H1 (cell line): ENCODE measurements at regions not wholly inside any gene's neighbourhood (a gene's known extent, or its start where the extent isn't known, plus 50 kb on each side); places are given as distances from the start of the nearest gene placed in this dataset.

ENCODE experiments used
- CTCF ChIA-PET: fragments of 300-600 bp; sonication (Branson Sonifier 250); formaldehyde crosslinking; loops from one replicate; lab custom pipeline; 2021; ENCODE audit not compliant: partially characterized antibody; lab: Charles Lee
- POLR2A ChIA-PET: fragments of 300-600 bp; sonication (Branson Sonifier 250); formaldehyde crosslinking; loops from one replicate; lab custom pipeline; 2021; ENCODE audit warnings: inconsistent platforms; ENCODE audit not compliant: partially characterized antibody; lab: Charles Lee
- DNase-seq, 2 experiments: peaks; one replicate each; pipeline versions ENCODE4 v3.0.0 to v3.0.0-alpha.2; 2010 to 2022; ENCODE audit warnings: low spot score in 2 of 2, low read depth in 1 of 2, mixed read lengths in 1 of 2
- FAIRE-seq: peaks from 2 replicates; lab custom pipeline; 2011; peaks lifted over from hg19 to GRCh38; lab: Jason Lieb, UNC
- H2AFZ ChIP-seq: 2 replicates; pipeline ENCODE4 v1.8.1; 2012; ENCODE audit warnings: low read length, inconsistent platforms
- H2AK5ac ChIP-seq: 2 replicates; pipeline ENCODE4 v1.6.1; 2013; ENCODE audit warnings: low read depth, low read length
- H2BK120ac ChIP-seq: replicated peaks from 2 replicates; pipeline ENCODE3; 2013; ENCODE audit warnings: low read depth, low read length, inconsistent platforms
- H2BK12ac ChIP-seq: 2 replicates; pipeline ENCODE4 v1.6.1; 2013; ENCODE audit warnings: low read depth, low read length
- H2BK15ac ChIP-seq: 2 replicates; pipeline ENCODE4 v1.6.1; 2013; ENCODE audit warnings: low read length
- H2BK20ac ChIP-seq: 2 replicates; pipeline ENCODE4 v1.6.1; 2013; ENCODE audit warnings: low read length
- H2BK5ac ChIP-seq: 2 replicates; pipeline ENCODE4 v1.6.1; 2013; ENCODE audit warnings: low read depth, low read length
- H3K14ac ChIP-seq: 2 replicates; pipeline ENCODE4 v1.6.1; 2013; ENCODE audit warnings: inconsistent platforms; ENCODE audit not compliant: insufficient read length
- H3K18ac ChIP-seq: 2 replicates; pipeline ENCODE4 v1.6.1; 2013; ENCODE audit warnings: low read length; ENCODE audit errors: extremely low read depth
- H3K23ac ChIP-seq: 2 replicates; pipeline ENCODE4 v1.6.1; 2013; ENCODE audit warnings: inconsistent platforms; ENCODE audit not compliant: insufficient read length
- H3K23me2 ChIP-seq: 2 replicates; pipeline ENCODE4 v1.6.1; 2013; ENCODE audit warnings: low read depth, low read length
- H3K27ac ChIP-seq: 2 replicates; pipeline ENCODE4 v1.6.1; 2011; ENCODE audit warnings: low read depth, low read length, inconsistent platforms
- H3K27me3 ChIP-seq, 4 experiments: replicated peaks in 1 of 4; 1 replicate in 1 of 4; 2 replicates in 3 of 4; pipeline versions ENCODE4 v1.6.1 to v1.8.1; 2011 to 2013; ENCODE audit warnings: low read length in 3 of 4, mild to moderate bottlenecking in 3 of 4, inconsistent platforms in 2 of 4, mixed read lengths in 2 of 4, moderate library complexity in 1 of 4; ENCODE audit not compliant: control insufficient read depth in 3 of 4, insufficient read depth in 3 of 4; ENCODE audit errors: extremely low read depth in 1 of 4
- H3K36me3 ChIP-seq, 4 experiments: 2 replicates each; pipeline versions ENCODE4 v1.6.1 to v1.8.1; 2011 to 2013; ENCODE audit warnings: mild to moderate bottlenecking in 4 of 4, low read length in 3 of 4, moderate library complexity in 2 of 4, control low read depth in 1 of 4, inconsistent platforms in 1 of 4; ENCODE audit not compliant: insufficient read depth in 4 of 4, control insufficient read depth in 2 of 4
- H3K4ac ChIP-seq: replicated peaks from 2 replicates; pipeline ENCODE3; 2013; ENCODE audit warnings: low read length, low read depth, mixed read lengths, inconsistent platforms; ENCODE audit not compliant: insufficient read length
- H3K4me1 ChIP-seq, 4 experiments: replicated peaks in 1 of 4; 1 replicate in 1 of 4; 2 replicates in 3 of 4; pipeline versions ENCODE4 v1.6.1 to v1.8.1; 2011 to 2013; ENCODE audit warnings: low read length in 3 of 4, inconsistent platforms in 2 of 4, mixed read lengths in 1 of 4; ENCODE audit not compliant: insufficient read depth in 4 of 4, control insufficient read depth in 3 of 4
- H3K4me2 ChIP-seq, 2 experiments: 2 replicates each; pipeline versions ENCODE4 v1.6.1 to v1.8.1; 2011 to 2013; ENCODE audit warnings: low read depth in 2 of 2, low read length in 2 of 2, control low read depth in 1 of 2, inconsistent platforms in 1 of 2, mild to moderate bottlenecking in 1 of 2; ENCODE audit not compliant: insufficient read depth in 1 of 2
- H3K4me3 ChIP-seq, 4 experiments: fragments of 200-600, 300-600 bp in 1 of 4; sonication (generic), shearing (Covaris generic), sonication (Bioruptor Twin) in 1 of 4; 2 replicates each; pipeline versions ENCODE4 v1.5.1 to v1.8.1; 2011 to 2016; ENCODE audit warnings: low read length in 4 of 4, low read depth in 3 of 4, control low read depth in 2 of 4, inconsistent platforms in 2 of 4, mild to moderate bottlenecking in 2 of 4, mixed read lengths in 1 of 4, moderate library complexity in 1 of 4; ENCODE audit not compliant: insufficient read depth in 2 of 4; ENCODE audit errors: extremely low read depth in 1 of 4
- H3K56ac ChIP-seq: replicated peaks from 2 replicates; pipeline ENCODE3; 2013; ENCODE audit warnings: low read depth, mild to moderate bottlenecking, mixed read lengths, low read length, inconsistent platforms; ENCODE audit not compliant: insufficient read length
- H3K79me1 ChIP-seq: 2 replicates; pipeline ENCODE4 v1.6.1; 2013; ENCODE audit warnings: low read depth, low read length, control low read depth
- H3K79me2 ChIP-seq, 2 experiments: 2 replicates each; pipeline versions ENCODE4 v1.6.1 to v1.8.1; 2012 to 2013; ENCODE audit warnings: low read length in 2 of 2, mild to moderate bottlenecking in 2 of 2, inconsistent platforms in 1 of 2; ENCODE audit not compliant: insufficient read depth in 2 of 2, control insufficient read depth in 1 of 2
- H3K9ac ChIP-seq, 4 experiments: replicated peaks in 1 of 4; 1 replicate in 1 of 4; 2 replicates in 3 of 4; pipeline versions ENCODE4 v1.6.1 to v1.8.1; 2011 to 2013; ENCODE audit warnings: low read depth in 3 of 4, low read length in 3 of 4, control low read depth in 2 of 4, mild to moderate bottlenecking in 2 of 4, moderate library complexity in 2 of 4, inconsistent platforms in 1 of 4; ENCODE audit errors: extremely low read depth in 1 of 4
- H3K9me3 ChIP-seq, 2 experiments: 2 replicates each; pipeline versions ENCODE4 v1.6.1 to v1.8.1; 2012 to 2013; ENCODE audit warnings: mild to moderate bottlenecking in 2 of 2, moderate library complexity in 2 of 2, control low read depth in 1 of 2, inconsistent platforms in 1 of 2, low read depth in 1 of 2, low read length in 1 of 2, mixed read lengths in 1 of 2; ENCODE audit not compliant: insufficient read depth in 2 of 2
- H4K20me1 ChIP-seq, 2 experiments: replicated peaks in 1 of 2; 2 replicates each; pipeline versions ENCODE3 to v1.8.1; 2011 to 2013; ENCODE audit warnings: inconsistent platforms in 2 of 2, low read length in 2 of 2, mild to moderate bottlenecking in 1 of 2; ENCODE audit not compliant: insufficient read depth in 2 of 2, control insufficient read depth in 1 of 2
- H4K5ac ChIP-seq: 2 replicates; pipeline ENCODE4 v1.6.1; 2013; ENCODE audit warnings: low read length, low read depth, mixed read lengths, inconsistent platforms; ENCODE audit not compliant: insufficient read length
- H4K8ac ChIP-seq: 2 replicates; pipeline ENCODE4 v1.8.0; 2013; ENCODE audit warnings: mild to moderate bottlenecking, moderate library complexity, low read length, inconsistent platforms; ENCODE audit not compliant: insufficient read depth; ENCODE audit errors: extremely low read depth
- H4K91ac ChIP-seq: replicated peaks from 2 replicates; pipeline ENCODE3; 2013; ENCODE audit warnings: low read length, mixed read lengths, inconsistent platforms; ENCODE audit not compliant: insufficient read length
- BCL11A ChIP-seq, 2 experiments: IDR thresholded peaks; one replicate each; pipeline ENCODE4 v1.6.1; 2011; ENCODE audit warnings: low read depth in 2 of 2, low read length in 2 of 2, mild to moderate bottlenecking in 2 of 2
- EP300 ChIP-seq, 2 experiments: IDR thresholded peaks; 1 replicate in 1 of 2; 2 replicates in 1 of 2; pipeline ENCODE4 v1.6.1; 2011 to 2012; ENCODE audit warnings: low read depth in 2 of 2, low read length in 2 of 2, mild to moderate bottlenecking in 2 of 2, borderline replicate concordance in 1 of 2, inconsistent platforms in 1 of 2, moderate library complexity in 1 of 2
- POLR2A ChIP-seq, 2 experiments: IDR thresholded peaks; 1 replicate in 1 of 2; 2 replicates in 1 of 2; pipeline ENCODE4 v1.6.1; 2011; ENCODE audit warnings: low read depth in 2 of 2, low read length in 2 of 2, mild to moderate bottlenecking in 2 of 2; ENCODE audit errors: control extremely low read depth in 1 of 2
- TBP ChIP-seq: IDR thresholded peaks from 2 replicates; pipeline ENCODE4 v1.6.1; 2011; ENCODE audit warnings: low read depth, low read length, improper control_type of control experiment
- WGBS, 2 experiments: shearing (Covaris generic) in 1 of 2; methylation state at CpG; one replicate each; pipeline versions ENCODE4 v1.1.6 to v1.1.7; 2013 to 2015; ENCODE audit warnings: low lambda C conversion rate in 2 of 2, mixed read lengths in 2 of 2, inconsistent platforms in 1 of 2, low coverage in 1 of 2, missing lambda C conversion rate in 1 of 2; ENCODE audit not compliant: insufficient replicate concordance in 2 of 2, insufficient coverage in 1 of 2, insufficient read length in 1 of 2; ENCODE audit errors: extremely low coverage in 1 of 2, missing lambda C conversion rate in 1 of 2; 5-methylcytosine and 5-hydroxymethylcytosine counted together
- TF ChIP-seq, protein P1 (sequence below): IDR thresholded peaks from 2 replicates; pipeline ENCODE4 v1.6.1; 2011; ENCODE audit warnings: low read depth, mild to moderate bottlenecking, low read length; ENCODE audit not compliant: insufficient read depth
- TF ChIP-seq, protein P2 (sequence below): IDR thresholded peaks from 2 replicates; pipeline ENCODE4 v1.6.1; 2012; ENCODE audit warnings: inconsistent platforms
- TF ChIP-seq, protein P3 (sequence below): IDR thresholded peaks from 2 replicates; pipeline ENCODE4 v1.6.1; 2012; ENCODE audit warnings: inconsistent platforms

- no peak for FAIRE-seq
Observed at GRCh38 chr12:75596406-75596805, 85.0 kb upstream of the KRR1 start.

More at GRCh38 chr12:75596406-75596805, 85.0 kb upstream of the KRR1 start:
- Histone ChIP-seq H4K5ac (no peak overlapping the region), H3K9ac (no peak overlapping the region), H3K4me3 (no peak overlapping the region), H2BK12ac (no peak overlapping the region), H4K91ac (no peak overlapping the region), H3K14ac (no peak overlapping the region), H3K27ac (no peak overlapping the region), H2AFZ (no peak overlapping the region), H2AK5ac (no peak overlapping the region), H3K18ac (no peak overlapping the region), H3K4me2 (no peak overlapping the region), H2BK20ac (no peak overlapping the region), H3K79me2 (no peaks in the 10 kb centered on the region), H4K8ac (no peak overlapping the region), H3K23me2 (no peaks in the 10 kb centered on the region), H2BK120ac (no peak overlapping the region), H3K27me3 (no peaks in the 10 kb centered on the region), H2BK5ac (no peak overlapping the region), H3K23ac (no peak overlapping the region), H2BK15ac (no peak overlapping the region), H3K36me3 (no peaks in the 10 kb centered on the region), H3K4ac (no peak overlapping the region), H3K9me3 (no peaks in the 10 kb centered on the region), H3K56ac (no peak overlapping the region), H3K79me1 (no peaks in the 10 kb centered on the region), H4K20me1 (no peaks in the 10 kb centered on the region), H3K4me1 (no peaks in the 10 kb centered on the region; a peak in 1 of 7 replicates)
- 68% methylated on average over 1 of the region's 1 CpG; no CpG with 5 or more reads in 1 of the 2 experiments for WGBS, 2 experiments
- ChIA-PET CTCF (interaction anchor here (0.7 kb wide), 1 partner anchor 106 kb away, joined by 3 read pairs; no protein-coding TSS in a partner anchor), POLR2A (no interaction called here)
- DNase-seq: no peak
- TF ChIP-seq POLR2A (IDR thresholded peaks at IDR 0.05; ENCODE audit: control extremely low read depth in 1 of 2, low read depth in 2 of 2, low read length in 2 of 2): no peak
- no peak for TF ChIP-seq BCL11A (IDR thresholded peaks at IDR 0.05; ENCODE audit: low read depth in 2 of 2, low read length in 2 of 2)
- TF ChIP-seq, protein P1, sequence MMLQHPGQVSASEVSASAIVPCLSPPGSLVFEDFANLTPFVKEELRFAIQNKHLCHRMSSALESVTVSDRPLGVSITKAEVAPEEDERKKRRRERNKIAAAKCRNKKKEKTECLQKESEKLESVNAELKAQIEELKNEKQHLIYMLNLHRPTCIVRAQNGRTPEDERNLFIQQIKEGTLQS: no peak
- TF ChIP-seq EP300 (IDR thresholded peaks at IDR 0.05; ENCODE audit: borderline replicate concordance in 1 of 2, low read depth in 2 of 2, low read length in 2 of 2): no peak
- TF ChIP-seq, protein P2, sequence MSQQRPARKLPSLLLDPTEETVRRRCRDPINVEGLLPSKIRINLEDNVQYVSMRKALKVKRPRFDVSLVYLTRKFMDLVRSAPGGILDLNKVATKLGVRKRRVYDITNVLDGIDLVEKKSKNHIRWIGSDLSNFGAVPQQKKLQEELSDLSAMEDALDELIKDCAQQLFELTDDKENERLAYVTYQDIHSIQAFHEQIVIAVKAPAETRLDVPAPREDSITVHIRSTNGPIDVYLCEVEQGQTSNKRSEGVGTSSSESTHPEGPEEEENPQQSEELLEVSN: no peak
- TF ChIP-seq TBP: no peak
- TF ChIP-seq, protein P3, sequence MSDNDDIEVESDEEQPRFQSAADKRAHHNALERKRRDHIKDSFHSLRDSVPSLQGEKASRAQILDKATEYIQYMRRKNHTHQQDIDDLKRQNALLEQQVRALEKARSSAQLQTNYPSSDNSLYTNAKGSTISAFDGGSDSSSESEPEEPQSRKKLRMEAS: no peak
